Right lobe of liver (tissue), 4 donors: ENCODE measurements at regions not wholly inside any gene's neighbourhood (a gene's known extent, or its start where the extent isn't known, plus 50 kb on each side); places are given as distances from the start of the nearest gene placed in this dataset.

Experiments
- POLR2A ChIP-seq: fragments of 450-650 bp; IDR thresholded peaks from one replicate; pipeline ENCODE4 v1.6.1; 2017; ENCODE audit warnings: antibody characterized with exemption, mild to moderate bottlenecking
- TF ChIP-seq, protein P1 (sequence below), 4 donors: fragments of 200-600 bp in 3 of 4; fragments of 450-650 bp in 1 of 4; IDR thresholded peaks; one replicate each; pipeline versions ENCODE4 v1.5.1 to v1.8.0; 2016 to 2022; ENCODE audit warnings: antibody characterized with exemption in 4 of 4, mild to moderate bottlenecking in 2 of 4
- donor health status: DM: no; HTN: no; CAD: no.
- donor health status: DM: no; HTN: no; CAD: no.
- donor health status: DM: no; HTN: yes; CAD: no.

DNA sequence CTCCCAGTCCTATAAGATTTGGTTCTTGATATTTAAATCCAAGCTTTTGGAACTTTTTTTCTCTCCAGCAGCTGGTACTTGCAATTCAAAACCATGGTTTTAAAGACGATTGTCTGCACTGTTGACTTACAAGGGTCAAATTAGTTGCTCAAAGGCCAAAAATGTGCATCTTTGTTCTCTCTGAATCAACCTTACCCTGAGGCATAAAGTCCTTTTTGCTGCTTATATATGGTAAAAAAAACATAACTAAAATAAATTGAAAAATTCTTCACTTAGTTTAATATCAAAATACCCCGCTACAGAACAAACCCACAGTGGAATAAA is 592.7 kb downstream of the XIRP2 start:
- TF ChIP-seq, protein P1, sequence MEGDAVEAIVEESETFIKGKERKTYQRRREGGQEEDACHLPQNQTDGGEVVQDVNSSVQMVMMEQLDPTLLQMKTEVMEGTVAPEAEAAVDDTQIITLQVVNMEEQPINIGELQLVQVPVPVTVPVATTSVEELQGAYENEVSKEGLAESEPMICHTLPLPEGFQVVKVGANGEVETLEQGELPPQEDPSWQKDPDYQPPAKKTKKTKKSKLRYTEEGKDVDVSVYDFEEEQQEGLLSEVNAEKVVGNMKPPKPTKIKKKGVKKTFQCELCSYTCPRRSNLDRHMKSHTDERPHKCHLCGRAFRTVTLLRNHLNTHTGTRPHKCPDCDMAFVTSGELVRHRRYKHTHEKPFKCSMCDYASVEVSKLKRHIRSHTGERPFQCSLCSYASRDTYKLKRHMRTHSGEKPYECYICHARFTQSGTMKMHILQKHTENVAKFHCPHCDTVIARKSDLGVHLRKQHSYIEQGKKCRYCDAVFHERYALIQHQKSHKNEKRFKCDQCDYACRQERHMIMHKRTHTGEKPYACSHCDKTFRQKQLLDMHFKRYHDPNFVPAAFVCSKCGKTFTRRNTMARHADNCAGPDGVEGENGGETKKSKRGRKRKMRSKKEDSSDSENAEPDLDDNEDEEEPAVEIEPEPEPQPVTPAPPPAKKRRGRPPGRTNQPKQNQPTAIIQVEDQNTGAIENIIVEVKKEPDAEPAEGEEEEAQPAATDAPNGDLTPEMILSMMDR (IDR thresholded peaks at IDR 0.05) = no peak
- no peak for TF ChIP-seq POLR2A
